ENCODE measurements at regions not wholly inside any gene's neighbourhood (a gene's known extent, or its start where the extent isn't known, plus 50 kb on each side); places are given as distances from the start of the nearest gene placed in this dataset.

DNA sequence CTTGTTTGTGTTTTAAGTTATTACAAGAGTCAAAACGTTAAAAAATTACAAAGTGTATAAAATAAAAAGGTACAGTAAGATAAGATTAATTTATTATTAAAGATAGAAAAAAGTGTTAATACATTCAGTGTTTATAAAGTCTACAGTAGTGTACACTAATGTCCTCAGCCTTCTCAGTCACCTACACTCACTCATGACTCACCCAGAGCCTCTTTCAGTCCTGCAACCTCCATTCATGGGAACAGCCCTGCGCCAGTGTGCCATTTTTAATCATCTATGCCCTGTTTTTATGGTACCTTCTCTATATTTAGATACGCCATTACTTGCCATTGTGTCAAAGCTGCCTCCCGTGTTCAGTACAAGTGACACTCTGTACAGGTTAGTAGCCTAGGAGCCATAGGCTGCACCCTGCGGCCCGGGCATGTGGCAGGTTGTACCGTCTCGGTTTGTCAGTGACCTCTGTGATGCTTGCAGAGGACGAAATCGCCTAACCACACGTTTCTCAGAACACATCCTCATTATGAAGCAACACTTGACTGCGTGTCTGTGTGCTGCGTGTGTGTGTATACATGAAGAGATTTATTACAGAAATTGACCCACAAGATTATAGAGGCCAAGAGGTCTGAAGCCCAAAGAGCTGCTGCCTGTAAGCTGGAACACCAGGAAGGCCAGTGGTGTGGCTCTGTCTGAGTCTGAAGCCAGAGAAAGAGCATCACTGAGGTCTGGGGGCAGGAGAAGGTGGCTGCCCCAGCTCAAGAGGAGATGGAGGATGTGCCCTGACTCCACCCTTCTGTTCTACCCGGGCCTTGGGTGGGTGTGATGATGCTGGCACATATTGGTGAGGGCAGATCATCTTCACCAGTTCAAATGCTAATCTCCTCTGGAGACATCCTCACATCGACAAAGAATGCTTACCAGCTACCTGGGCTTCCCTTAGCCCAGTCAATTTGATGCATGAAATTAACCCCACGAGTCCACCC is 116.6 kb upstream of the C14orf180 start:
- no peak overlapping the region for H3K4me3 ChIP-seq (replicated peaks in 1 of 4; ENCODE audit: control extremely low read depth in 1 of 4, insufficient read depth in 1 of 4, low read depth in 3 of 4, low read length in 4 of 4)
- DNase-seq (ENCODE audit: low read depth in 2 of 2), result no peak
- H3K79me2 ChIP-seq (ENCODE audit: control insufficient read depth, insufficient read depth, low read length), result no peaks in the 10 kb centered on the region
- no peak overlapping the region for H3K9ac ChIP-seq (ENCODE audit: insufficient read depth, low read length)
- H3K9me3 ChIP-seq (ENCODE audit: control insufficient read depth, insufficient read depth, low read depth, low read length), result no peaks in the 10 kb centered on the region
- H4K20me1 ChIP-seq (ENCODE audit: control insufficient read depth, extremely low read depth, insufficient read depth, low read length), result no peaks in the 10 kb centered on the region
- TF ChIP-seq, protein P1, sequence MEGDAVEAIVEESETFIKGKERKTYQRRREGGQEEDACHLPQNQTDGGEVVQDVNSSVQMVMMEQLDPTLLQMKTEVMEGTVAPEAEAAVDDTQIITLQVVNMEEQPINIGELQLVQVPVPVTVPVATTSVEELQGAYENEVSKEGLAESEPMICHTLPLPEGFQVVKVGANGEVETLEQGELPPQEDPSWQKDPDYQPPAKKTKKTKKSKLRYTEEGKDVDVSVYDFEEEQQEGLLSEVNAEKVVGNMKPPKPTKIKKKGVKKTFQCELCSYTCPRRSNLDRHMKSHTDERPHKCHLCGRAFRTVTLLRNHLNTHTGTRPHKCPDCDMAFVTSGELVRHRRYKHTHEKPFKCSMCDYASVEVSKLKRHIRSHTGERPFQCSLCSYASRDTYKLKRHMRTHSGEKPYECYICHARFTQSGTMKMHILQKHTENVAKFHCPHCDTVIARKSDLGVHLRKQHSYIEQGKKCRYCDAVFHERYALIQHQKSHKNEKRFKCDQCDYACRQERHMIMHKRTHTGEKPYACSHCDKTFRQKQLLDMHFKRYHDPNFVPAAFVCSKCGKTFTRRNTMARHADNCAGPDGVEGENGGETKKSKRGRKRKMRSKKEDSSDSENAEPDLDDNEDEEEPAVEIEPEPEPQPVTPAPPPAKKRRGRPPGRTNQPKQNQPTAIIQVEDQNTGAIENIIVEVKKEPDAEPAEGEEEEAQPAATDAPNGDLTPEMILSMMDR (conservative IDR thresholded peaks at IDR 0.05 in 1 of 2, IDR thresholded peaks at IDR 0.05 in 1 of 2; ENCODE audit: low read depth in 1 of 2, low read length in 2 of 2), result no peak
- no peak for TF ChIP-seq EZH2 (IDR thresholded peaks at IDR 0.05; ENCODE audit: low read length, missing control alignments)
- H3K27me3 ChIP-seq (ENCODE audit: control insufficient read depth, insufficient read depth, low read length), result no peaks in the 10 kb centered on the region
- no peaks in the 10 kb centered on the region for H3K4me1 ChIP-seq (ENCODE audit: control insufficient read depth, extremely low read depth, insufficient read depth, low read length)
- no peak overlapping the region for H3K4me2 ChIP-seq (ENCODE audit: extremely low read depth, insufficient read depth, low read length)
- H3K27ac ChIP-seq (ENCODE audit: insufficient read depth, low read length), result no peak overlapping the region
- H2AFZ ChIP-seq (ENCODE audit: low read length), result no peak overlapping the region
- H3K36me3 ChIP-seq (ENCODE audit: control insufficient read depth, insufficient read depth, low read length), result no peaks in the 10 kb centered on the region

GRCh38 chr14:104464907-104465306 is 114.7 kb upstream of the C14orf180 start:
- no peak overlapping the region for H2AFZ ChIP-seq (ENCODE audit: low read length)
- H3K27ac ChIP-seq (ENCODE audit: insufficient read depth, low read length), result no peak overlapping the region
- H3K79me2 ChIP-seq (ENCODE audit: control insufficient read depth, insufficient read depth, low read length), result no peaks in the 10 kb centered on the region
- H3K4me2 ChIP-seq (ENCODE audit: extremely low read depth, insufficient read depth, low read length), result no peak overlapping the region
- TF ChIP-seq, protein P1 (conservative IDR thresholded peaks at IDR 0.05 in 1 of 2, IDR thresholded peaks at IDR 0.05 in 1 of 2; ENCODE audit: low read depth in 1 of 2, low read length in 2 of 2), result no peak
- no peak for TF ChIP-seq EZH2 (IDR thresholded peaks at IDR 0.05; ENCODE audit: low read length, missing control alignments)
- H3K9ac ChIP-seq (ENCODE audit: insufficient read depth, low read length), result no peak overlapping the region
- no peaks in the 10 kb centered on the region for H4K20me1 ChIP-seq (ENCODE audit: control insufficient read depth, extremely low read depth, insufficient read depth, low read length)
- no peaks in the 10 kb centered on the region for H3K36me3 ChIP-seq (ENCODE audit: control insufficient read depth, insufficient read depth, low read length)
- no peak overlapping the region for H3K4me3 ChIP-seq (replicated peaks in 1 of 4; ENCODE audit: control extremely low read depth in 1 of 4, insufficient read depth in 1 of 4, low read depth in 3 of 4, low read length in 4 of 4)
- no peak for DNase-seq (ENCODE audit: low read depth in 2 of 2)
- no peaks in the 10 kb centered on the region for H3K9me3 ChIP-seq (ENCODE audit: control insufficient read depth, insufficient read depth, low read depth, low read length)
- H3K27me3 ChIP-seq (ENCODE audit: control insufficient read depth, insufficient read depth, low read length), result no peaks in the 10 kb centered on the region
- H3K4me1 ChIP-seq (ENCODE audit: control insufficient read depth, extremely low read depth, insufficient read depth, low read length), result no peaks in the 10 kb centered on the region

GRCh38 chr14:104465482-104466390 is 113.8 kb upstream of the C14orf180 start:
- H2AFZ ChIP-seq (ENCODE audit: low read length), result no peak overlapping the region
- H3K27me3 ChIP-seq (ENCODE audit: control insufficient read depth, insufficient read depth, low read length), result no peaks in the 10 kb centered on the region
- TF ChIP-seq, protein P1 (conservative IDR thresholded peaks at IDR 0.05 in 1 of 2, IDR thresholded peaks at IDR 0.05 in 1 of 2; ENCODE audit: low read depth in 1 of 2, low read length in 2 of 2), result no peak
- TF ChIP-seq EZH2 (IDR thresholded peaks at IDR 0.05; ENCODE audit: low read length, missing control alignments), result no peak

More at GRCh38 chr14:104465482-104466390, 113.8 kb upstream of the C14orf180 start:
- H3K79me2 ChIP-seq (ENCODE audit: control insufficient read depth, insufficient read depth, low read length), result no peaks in the 10 kb centered on the region
- no peak for DNase-seq (ENCODE audit: low read depth in 2 of 2)
- H3K9ac ChIP-seq (ENCODE audit: insufficient read depth, low read length), result no peak overlapping the region
- H3K36me3 ChIP-seq (ENCODE audit: control insufficient read depth, insufficient read depth, low read length), result no peaks in the 10 kb centered on the region
- no peaks in the 10 kb centered on the region for H3K4me1 ChIP-seq (ENCODE audit: control insufficient read depth, extremely low read depth, insufficient read depth, low read length)
- no peaks in the 10 kb centered on the region for H3K9me3 ChIP-seq (ENCODE audit: control insufficient read depth, insufficient read depth, low read depth, low read length)
- no peak overlapping the region for H3K4me3 ChIP-seq (replicated peaks in 1 of 4; ENCODE audit: control extremely low read depth in 1 of 4, insufficient read depth in 1 of 4, low read depth in 3 of 4, low read length in 4 of 4)
- H4K20me1 ChIP-seq (ENCODE audit: control insufficient read depth, extremely low read depth, insufficient read depth, low read length), result no peaks in the 10 kb centered on the region
- H3K27ac ChIP-seq (ENCODE audit: insufficient read depth, low read length), result no peak overlapping the region
- no peak overlapping the region for H3K4me2 ChIP-seq (ENCODE audit: extremely low read depth, insufficient read depth, low read length)
